H4 (cell line): ENCODE measurements at regions not wholly inside any gene's neighbourhood (a gene's known extent, or its start where the extent isn't known, plus 50 kb on each side); places are given as distances from the start of the nearest gene placed in this dataset.

Experiments
- DNase-seq: peaks from one replicate; pipeline ENCODE4 v3.0.0-alpha.2; 2015; ENCODE audit warnings: low spot score

DNA sequence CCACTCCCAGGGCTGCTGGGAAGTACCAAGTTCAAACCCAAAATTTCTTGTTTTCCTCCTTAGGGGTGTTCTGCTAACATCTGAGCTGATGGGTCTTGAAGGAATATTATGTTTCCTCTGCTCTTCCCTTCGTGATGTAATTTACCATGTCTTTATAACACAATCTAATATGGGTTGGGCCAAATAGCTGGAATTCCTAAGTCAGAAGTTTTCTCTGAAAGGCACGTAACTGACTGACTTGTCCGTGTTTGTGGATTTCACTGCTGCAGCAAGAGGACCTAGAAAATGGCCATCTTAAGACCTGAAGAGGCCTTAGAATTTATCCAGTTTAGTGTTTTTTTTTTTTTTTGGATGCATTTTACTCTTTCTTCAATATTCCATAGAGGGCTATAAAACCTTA lies 256.7 kb downstream of the DCDC2C start:
- no peak for DNase-seq

DNA sequence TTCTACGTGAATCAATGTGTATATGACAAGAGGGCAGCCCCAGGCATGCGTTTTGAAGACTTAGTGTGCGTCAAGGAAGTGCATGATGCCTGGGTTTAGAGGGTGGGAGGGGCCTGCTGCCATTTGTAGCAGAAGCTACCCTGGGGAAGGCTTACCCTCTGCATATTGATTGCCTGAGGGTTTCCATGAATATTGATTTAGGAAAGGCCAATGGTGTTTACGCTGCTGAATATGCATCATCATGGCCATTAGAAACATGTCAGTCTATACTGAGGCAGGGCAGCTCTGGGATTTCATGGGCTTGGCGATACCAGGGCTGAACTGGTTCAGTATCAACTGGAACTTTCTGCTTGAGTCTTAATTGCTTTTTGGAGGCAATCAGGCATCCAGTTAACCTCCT lies 259.3 kb downstream of the DCDC2C start:
- no peak for DNase-seq

DNA sequence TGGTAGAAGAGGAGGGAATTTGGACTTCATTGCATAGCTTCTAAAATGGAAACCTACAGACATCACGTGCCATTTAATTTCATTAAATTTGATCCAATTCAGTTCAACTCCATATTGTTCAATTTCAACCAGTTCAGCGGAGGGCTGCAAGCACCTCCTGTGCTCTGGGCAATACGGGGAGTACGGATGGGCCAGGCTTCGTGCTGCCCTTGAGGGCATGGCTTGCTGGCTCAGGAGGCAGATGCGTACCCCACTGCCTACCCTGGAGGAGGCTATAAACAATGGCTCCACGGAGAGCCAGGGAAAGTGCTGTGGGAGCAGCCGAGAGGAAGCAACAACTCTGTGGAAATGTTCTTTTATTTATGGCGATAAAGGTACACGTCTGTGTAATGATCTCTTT lies 261.8 kb downstream of the DCDC2C start:
- DNase-seq = no peak

DNA sequence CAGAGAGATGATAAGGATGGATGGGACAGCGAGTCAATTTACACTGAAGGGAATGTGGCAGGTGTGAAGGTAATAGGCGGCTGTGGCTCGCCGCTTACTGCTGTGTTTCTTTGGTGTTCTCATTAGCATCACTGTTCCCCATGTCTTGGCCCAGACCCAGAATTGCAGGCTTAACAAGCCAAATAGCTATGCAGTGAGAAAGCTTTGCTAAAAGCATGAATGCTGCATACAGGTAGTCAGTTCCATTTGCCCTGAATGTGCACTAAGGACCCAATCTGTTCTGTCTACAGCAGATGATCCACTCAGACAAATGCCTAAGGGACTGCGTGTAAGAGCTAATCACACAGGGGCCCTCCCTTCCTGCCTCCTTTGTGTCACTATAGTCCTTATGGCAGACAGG lies 262.6 kb downstream of the DCDC2C start:
- no peak for DNase-seq

DNA sequence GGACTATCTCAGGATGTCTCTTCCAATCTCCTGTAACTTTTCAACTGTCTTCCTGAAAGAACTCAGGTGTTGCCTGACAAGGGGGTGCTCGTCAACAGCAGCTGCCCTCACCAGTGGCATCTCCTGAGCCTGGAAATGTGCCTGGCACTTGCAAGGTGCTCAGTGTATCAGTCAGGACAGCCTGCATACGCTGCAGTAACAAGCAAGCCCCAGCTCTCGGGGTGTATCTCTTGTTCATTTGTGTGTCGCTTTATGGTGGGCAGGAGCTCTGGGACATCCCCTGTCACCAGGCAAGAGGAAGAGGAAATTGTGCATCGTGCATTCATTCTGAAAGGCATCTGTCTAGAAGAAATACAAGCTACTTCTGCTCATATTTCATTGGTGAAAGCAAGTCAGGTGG lies 263.1 kb downstream of the DCDC2C start:
- no peak for DNase-seq

DNA sequence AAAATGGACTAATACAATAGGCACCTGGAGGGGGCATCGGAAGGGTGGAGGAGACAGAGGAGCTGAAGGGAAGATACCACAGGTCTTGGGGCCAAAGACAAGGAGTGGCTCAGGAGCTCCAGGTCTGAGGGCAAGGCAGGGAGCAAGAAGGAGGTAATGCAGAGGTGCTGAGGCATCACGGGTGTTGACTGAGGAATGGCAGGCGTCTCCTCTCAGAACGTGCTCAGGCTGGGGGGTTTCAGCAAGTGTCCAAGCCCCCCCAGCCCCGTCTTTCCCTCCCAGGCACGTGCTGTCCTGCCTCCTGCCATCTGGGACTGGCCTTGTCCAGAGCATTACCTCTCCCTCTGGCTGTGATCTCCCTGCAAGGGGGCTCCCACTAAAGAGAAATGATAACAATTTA lies 265.4 kb downstream of the DCDC2C start:
- DNase-seq = no peak

DNA sequence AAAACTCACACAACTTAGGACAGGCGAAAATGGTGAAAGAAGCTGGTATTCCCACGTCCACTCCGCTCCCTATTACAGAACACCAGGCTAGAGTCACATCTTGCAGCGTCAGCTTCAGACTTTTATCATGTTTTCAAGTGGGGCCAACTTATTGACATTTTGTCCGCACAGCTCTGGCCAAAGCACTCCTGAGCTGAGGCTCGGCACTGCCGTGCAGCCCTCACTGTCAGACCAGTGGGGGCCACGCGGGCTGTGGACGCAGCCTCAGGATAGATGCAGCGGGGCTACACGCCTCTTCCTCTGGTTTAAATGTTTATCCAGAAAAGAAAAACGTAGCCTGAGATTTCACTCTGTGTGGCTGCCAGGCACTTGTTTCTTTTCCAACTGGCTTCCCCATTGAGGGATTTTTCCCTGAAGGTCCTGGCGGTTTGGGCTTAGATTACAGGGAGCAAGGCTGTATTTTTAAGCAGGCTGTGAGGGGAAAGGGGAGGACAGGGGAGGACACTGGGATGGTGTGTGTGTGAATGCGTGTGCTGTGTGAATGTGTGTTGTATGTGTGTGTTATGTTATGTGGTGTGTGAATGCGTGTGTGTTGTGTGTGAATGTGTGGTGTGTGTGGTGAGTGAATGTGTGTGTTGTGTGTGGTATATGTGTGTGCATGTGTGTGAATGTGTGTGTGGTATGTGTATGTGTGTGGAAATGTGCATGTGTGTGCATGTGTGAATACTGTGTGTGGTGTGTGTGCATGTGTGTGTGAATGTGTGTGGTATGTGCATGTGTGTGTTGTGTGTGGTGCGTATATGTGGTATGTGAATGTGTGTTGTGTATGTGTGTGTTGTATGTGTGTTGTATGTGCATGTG lies 267.6 kb downstream of the DCDC2C start:
- no peak for DNase-seq

DNA sequence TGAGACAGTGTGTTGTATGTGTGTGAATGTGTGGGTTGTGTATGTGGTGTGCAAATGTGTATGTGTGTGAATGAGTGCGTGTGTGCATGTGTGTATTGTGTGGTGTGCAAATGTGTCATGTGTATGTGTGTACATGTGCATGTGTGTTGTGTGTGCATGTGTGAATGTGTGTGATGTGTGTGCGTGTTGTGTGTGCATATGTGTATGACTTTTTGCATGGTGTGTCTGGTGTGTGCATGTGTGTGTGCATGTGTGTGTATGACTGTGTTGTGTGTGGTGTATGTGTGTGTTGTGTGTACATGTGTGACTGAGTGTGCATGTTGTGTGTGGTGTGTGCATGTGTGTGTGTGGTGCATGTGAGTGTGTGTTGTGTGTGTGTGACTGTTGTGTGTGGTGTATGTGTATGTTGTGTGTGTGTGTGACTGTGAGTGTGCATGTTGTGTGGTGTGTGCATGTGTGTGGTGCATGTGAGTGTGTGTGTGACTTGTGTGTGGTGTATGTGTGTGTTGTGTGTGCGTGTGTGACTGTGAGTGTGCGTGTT lies 268.3 kb downstream of the DCDC2C start:
- DNase-seq = no peak

DNA sequence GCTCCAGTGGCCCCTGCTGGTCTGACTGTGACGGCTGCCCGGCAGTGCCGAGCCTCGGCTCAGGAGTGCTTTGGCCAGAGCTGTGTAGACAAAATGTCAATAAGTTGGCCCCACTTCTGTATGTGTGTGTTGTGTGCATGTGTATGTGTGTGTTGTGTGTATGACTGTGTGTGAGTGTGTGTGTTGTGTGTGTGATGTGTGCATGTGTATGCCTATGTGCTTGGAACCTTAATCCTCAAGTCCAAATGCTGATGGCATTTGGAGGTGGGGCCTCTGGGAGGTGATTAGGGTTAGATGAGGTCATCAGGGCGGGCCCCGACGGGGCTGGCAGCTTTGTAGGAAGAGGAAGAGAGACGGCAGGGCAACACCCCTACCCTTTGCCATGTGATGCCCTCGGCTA lies 269.0 kb downstream of the DCDC2C start:
- no peak for DNase-seq

DNA sequence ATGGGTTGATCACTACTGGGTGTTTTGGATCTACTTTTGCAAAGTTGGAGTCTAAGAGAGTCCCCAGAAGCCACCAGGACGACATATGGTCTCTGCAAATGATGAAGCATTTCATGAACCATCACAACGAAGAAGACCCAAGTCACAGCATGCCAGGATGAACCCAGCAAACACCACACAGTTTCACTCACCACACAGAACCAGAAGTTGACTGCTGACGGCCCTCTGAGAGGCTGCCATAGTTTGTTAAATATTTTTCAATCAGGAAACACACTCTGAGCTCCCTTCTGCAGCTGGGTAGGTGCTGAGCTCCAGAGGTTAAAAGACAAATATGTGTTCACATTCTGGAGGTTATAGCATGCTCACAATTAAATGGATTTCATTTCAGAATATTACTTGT lies 271.4 kb downstream of the DCDC2C start:
- no peak for DNase-seq

DNA sequence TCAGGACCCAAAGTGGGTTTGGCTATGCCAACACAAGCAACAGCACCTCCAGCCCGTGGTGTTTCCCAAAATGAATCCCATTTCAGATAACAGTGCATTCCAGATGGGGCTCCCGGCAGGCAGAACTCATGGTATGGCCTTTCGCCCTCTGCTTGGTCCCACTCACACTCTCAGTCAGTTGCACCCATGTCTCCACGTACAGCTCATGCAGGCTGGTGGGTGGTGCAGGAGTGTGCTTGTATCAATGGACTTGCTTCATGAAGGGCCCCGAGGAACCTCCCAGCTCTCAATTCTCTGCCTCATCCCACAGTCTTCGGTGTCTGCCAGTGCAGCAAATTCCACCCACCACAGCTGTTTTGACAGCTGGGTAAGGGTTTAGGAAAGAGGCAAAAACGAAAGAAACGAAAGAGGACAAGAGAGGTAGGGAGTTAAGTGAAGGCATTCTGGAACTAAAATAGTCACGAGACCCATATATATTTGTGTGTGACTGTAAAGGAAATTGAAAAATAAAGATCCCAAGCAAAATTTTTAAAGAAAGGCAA lies 278.1 kb downstream of the DCDC2C start:
- DNase-seq = no peak

DNA sequence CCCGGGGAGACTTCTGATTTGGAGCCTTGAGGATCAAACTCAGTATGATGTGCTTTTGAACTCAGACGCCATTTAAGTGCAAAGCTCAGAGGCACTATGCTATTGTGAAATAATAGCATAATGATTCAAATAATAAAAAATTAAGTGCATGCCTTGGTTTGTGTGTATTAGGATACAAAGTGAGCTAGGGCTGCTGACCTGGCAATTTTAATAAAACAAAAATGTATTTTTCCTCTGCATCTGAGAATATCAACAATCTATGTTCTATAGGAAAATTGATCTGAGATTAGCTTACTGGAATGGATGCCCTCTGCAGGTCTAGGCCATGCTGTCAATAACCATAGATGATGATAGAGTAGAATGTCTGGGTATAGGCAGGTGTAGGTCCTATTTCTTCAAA lies 278.8 kb downstream of the DCDC2C start:
- DNase-seq = no peak

DNA sequence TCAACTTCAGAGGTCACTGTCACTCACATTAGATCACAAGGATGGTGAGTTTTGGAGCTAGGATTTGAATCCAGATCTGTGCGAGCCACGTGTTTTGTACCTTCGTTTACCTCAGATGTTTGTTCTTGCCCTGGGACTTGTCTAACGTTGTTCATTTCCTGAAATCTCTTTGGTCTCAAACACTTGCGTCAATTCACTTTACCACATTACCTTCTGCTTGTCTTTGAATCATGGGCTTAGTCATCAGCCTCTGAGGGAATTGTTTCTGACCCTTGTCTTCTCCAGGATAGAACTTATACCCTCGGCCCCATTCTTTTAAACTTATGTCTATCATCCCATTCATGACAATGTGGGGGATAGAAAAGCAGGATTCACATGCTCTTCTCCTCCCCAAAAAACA lies 282.7 kb downstream of the DCDC2C start:
- DNase-seq = no peak

DNA sequence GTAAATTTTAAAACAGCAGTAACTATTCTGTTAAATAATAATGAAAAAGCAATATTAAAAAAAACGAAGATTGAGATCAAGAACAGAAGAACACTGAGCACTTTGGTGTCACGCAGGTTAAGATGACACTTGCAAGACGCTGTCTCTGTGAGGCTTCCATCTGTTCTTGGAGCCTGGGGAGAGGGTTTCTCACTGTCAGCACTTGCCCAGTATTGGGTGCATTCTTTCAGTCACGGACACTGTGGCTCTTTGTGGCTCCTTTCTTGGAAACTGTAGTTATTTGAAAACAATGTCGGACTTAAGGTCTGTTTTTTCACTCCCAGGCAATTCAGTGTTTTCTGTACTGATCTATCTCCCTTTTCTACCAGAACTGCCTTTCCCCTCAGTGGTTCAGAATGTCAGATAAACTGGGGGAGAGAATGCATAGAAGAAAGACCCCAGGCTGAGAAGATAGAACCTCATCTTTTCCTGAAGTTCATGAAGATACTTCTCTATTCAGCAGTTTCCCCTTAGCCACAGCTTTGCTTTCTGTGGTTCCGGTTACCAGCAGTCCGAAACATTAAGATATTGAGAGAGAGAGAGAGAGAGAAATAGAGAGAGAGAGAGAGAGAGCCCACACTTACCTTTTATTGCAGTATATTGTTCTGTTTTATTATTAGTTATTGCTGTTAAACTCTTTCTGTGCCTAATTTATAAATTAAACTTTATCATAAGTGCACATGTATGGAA lies 283.3 kb downstream of the DCDC2C start:
- no peak for DNase-seq

DNA sequence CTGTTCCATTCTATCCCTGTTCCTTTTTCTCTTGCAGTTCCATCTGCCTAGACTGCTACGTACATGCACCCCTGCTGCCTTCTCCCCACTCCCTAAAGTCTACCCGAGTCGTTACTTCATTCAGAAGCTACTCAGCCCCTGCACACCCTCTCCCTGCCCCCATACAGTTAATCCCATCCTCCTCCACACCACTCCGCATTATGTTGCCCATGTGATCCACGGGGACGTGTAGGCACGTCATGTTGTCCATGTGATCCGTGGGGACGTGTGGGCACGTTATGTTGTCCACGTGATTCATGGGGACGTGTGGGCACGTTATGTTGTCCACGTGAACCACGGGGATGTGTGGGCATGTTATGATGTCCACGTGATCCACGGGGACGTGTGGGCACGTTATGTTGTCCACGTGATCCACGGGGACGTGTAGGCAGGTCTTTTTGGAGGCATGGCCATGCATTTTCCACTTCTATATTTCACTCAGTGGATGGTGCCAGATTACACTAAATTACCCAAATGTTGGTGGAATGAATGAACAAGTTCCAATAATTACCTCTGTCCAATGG lies 299.5 kb downstream of the DCDC2C start:
- no peak for DNase-seq

DNA sequence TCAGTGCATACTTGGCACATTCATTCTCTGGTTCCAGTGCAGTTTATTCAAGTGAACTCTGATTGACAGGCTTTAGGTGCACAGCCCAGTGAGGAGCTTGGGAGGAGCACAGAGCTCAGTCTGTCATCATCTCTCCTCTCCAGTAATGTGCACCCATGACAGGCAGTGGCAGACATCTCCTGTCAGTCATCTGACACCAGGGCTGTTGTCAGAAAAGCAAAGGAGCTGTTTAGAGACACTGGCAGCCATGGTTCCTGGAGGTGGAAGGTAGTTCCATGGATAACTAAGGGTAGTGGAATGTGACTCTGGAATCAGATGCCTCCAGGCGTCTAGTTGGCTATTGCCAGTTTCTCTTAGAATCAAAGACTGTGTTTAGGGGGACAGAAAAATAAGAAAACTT lies 308.8 kb downstream of the DCDC2C start:
- DNase-seq = no peak

DNA sequence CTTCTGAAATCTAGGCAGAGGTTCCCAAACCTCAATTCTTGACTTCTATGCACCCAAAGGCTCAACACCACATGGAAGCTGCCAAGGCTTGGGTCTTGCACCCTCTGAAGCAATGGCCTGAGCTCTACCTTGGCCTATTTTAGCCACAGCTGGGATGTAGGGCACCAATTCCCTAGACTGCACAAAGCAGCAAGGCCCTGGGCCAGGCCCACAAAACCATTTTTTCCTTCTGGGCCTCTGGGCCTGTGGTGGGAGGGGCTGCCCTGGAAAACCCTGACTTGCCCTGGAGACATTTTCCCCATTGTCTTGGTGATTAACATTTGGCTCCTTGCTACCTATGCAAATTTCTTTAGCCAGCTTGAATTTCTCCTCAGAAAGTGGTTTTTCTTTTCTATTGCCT lies 315.2 kb downstream of the DCDC2C start:
- DNase-seq = no peak

DNA sequence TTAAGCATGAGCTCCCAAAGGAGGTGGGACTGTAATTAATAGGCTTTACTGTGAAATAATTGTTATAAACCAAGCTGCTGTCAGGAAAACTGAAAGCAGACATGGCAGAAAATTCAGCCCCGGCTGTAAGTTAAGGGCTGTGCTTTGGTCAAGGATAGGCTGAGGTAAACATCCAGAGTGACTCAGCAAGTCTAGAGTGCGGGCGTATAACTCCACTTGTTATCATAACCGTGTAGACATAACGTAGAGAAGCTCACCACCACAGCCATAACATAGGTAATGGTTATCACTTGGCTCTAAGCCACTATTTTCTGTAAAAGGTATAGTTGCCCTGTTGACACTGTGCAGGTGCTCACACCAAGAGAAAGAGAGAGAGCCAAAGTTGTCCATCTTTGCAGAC lies 316.8 kb downstream of the DCDC2C start:
- DNase-seq = peak; percentile 4

DNA sequence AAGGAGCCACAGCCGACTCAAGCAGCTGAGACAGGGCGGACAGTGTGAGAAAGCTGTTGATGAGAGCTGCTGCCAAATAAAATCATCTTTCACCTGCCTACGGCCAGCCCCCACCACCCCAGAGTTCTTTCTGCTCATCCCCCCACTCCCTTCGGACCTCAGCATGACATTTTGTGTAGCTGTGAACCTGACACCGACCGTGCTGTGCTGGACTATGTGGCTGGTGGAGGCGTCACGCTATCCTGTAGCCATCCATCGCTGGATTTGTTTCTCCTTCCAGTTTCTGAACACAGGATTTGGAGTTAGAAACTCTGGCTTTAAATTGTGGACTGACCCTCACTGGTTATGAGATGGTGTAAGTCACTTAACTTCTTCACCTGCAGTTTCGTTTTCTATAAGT lies 317.3 kb downstream of the DCDC2C start:
- DNase-seq = no peak

DNA sequence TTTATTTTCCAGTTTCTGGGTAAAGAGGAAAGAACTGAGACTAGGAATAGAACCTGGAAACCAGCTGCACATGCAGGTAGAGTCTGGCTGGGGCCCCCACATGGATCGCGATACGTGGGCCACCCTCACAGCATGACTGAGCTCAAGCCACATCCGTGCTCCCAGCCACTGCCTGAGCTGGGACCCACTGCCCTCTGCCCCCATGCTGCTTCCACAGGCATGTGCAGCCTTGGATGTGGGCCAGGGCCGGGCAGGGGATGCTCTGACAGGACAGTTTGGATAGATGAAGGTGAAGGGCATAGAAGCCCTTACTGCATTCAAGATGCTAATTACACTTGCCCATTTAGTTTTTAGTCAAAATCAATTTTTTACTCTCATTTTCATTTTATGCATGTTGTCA lies 321.2 kb downstream of the DCDC2C start:
- no peak for DNase-seq

DNA sequence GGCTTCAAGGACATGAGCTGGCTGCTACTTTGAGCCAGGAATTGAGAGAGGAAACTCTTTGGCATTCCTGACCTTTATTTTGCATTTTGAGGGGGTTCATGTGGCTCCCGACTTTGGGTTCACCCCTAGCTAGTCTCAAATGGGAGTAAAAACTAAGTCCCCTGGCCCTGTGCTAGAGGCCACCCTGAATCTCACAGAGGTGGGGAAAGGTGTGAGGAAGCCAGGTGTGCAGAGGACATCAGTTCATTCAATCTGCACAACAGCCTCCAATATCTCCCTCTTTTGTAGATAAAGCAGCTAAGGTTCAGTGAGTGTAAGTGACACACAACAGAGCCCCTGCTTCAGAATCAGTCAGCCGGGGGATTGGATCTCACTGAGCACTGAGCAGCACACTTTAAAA lies 325.7 kb downstream of the DCDC2C start:
- no peak for DNase-seq

DNA sequence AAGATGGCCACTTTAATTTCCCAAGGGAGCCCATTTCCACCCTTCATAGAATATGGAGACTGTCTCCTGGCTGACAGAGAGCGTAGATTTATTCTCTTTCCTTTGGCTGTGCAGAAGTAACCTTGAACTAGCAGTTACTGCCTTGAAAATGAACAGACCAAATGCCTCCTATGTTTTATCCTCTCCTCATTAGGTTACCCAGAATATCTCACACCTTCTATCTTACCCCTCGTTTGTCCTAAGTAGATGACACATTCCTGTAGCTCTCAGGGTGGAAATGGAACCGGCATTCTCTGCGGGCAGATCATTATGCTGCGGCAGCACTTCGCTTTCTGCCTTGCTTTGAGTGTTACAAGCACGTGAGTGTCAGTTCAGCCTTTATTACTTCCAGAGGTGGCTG lies 336.5 kb downstream of the DCDC2C start:
- DNase-seq = no peak
